WTC11 (cell line): ENCODE measurements at regions not wholly inside any gene's neighbourhood (a gene's known extent, or its start where the extent isn't known, plus 50 kb on each side); places are given as distances from the start of the nearest gene placed in this dataset.

ENCODE experiments used
- ATAC-seq: fragments of 200-7000 bp; cut with Tn5 transposase; 2 replicates; pipeline ENCODE4 v1.10.0; 2021; ENCODE audit warnings: mild to moderate bottlenecking, moderate library complexity
- CTCF ChIA-PET: fragments of 300-600 bp; sonication (Branson Sonifier 250); formaldehyde crosslinking; loops from one replicate; lab custom pipeline; 2021; ENCODE audit warnings: antibody characterized with exemption; lab: Charles Lee
- POLR2A ChIA-PET: fragments of 350-600 bp; sonication (Branson Sonifier 250); formaldehyde crosslinking; loops from one replicate; lab custom pipeline; 2021; ENCODE audit warnings: antibody characterized with exemption; lab: Charles Lee
- DNase-seq: peaks from one replicate; pipeline ENCODE4 v3.0.0; 2021; ENCODE audit warnings: low spot score
- H3K27ac Mint-ChIP-seq: 2 replicates; pipeline ENCODE4 v1.8.0; 2021; ENCODE audit warnings: mixed read lengths
- H3K27me3 Mint-ChIP-seq: 2 replicates; pipeline ENCODE4 v1.8.0; 2021; ENCODE audit warnings: low read depth, mild to moderate bottlenecking, moderate library complexity, mixed read lengths
- H3K36me3 Mint-ChIP-seq: 2 replicates; pipeline ENCODE4 v1.8.0; 2021; ENCODE audit warnings: mixed read lengths
- H3K4me1 Mint-ChIP-seq: 2 replicates; pipeline ENCODE4 v1.8.0; 2022; ENCODE audit warnings: mixed read lengths
- H3K4me3 Mint-ChIP-seq: 2 replicates; pipeline ENCODE4 v1.8.0; 2021; ENCODE audit warnings: mild to moderate bottlenecking, moderate library complexity, mixed read lengths
- H3K9me3 Mint-ChIP-seq: 2 replicates; pipeline ENCODE4 v1.8.0; 2021; ENCODE audit warnings: mixed read lengths
- ATF1 ChIP-seq: sonication (generic); formaldehyde crosslinking; IDR thresholded peaks from 2 replicates; pipeline ENCODE4 v1.8.1; 2023; ENCODE audit warnings: mild to moderate bottlenecking, moderate library complexity, missing genetic modification reagents
- ESRRA ChIP-seq: sonication (generic); formaldehyde crosslinking; IDR thresholded peaks from 2 replicates; pipeline ENCODE4 v1.8.1; 2022; ENCODE audit warnings: mild to moderate bottlenecking, missing genetic modification reagents, borderline replicate concordance
- ETV6 ChIP-seq: sonication (generic); formaldehyde crosslinking; IDR thresholded peaks from 2 replicates; pipeline ENCODE4 v1.8.1; 2022; ENCODE audit warnings: mild to moderate bottlenecking, missing genetic modification reagents
- NR1H2 ChIP-seq: sonication (generic); formaldehyde crosslinking; IDR thresholded peaks from 2 replicates; pipeline ENCODE4 v1.9.0; 2021; ENCODE audit warnings: mild to moderate bottlenecking, moderate library complexity, missing genetic modification reagents
- SOX15 ChIP-seq: fragments of 250-450 bp; sonication (Bioruptor Pico); IDR thresholded peaks from 2 replicates; pipeline ENCODE4 v1.9.0; 2021; ENCODE audit warnings: mild to moderate bottlenecking
- TCF7 ChIP-seq: sonication (generic); formaldehyde crosslinking; IDR thresholded peaks from 2 replicates; pipeline ENCODE4 v1.8.0; 2022; ENCODE audit warnings: mild to moderate bottlenecking, low read depth, missing genetic modification reagents, moderate library complexity
- ZNF138 ChIP-seq: sonication (generic); formaldehyde crosslinking; conservative IDR thresholded peaks from 2 replicates; pipeline ENCODE4 v1.8.1; 2022; ENCODE audit warnings: mild to moderate bottlenecking, moderate library complexity, missing genetic modification reagents
- ZNF263 ChIP-seq: sonication (generic); formaldehyde crosslinking; IDR thresholded peaks from 2 replicates; pipeline ENCODE4 v1.8.1; 2022; ENCODE audit warnings: low read depth, mild to moderate bottlenecking, moderate library complexity, missing genetic modification reagents
- ZNF396 ChIP-seq: fragments of 250-450 bp; sonication (Bioruptor Pico); IDR thresholded peaks from 2 replicates; pipeline ENCODE4 v1.8.0; 2021; ENCODE audit warnings: mild to moderate bottlenecking, moderate library complexity, borderline replicate concordance
- ZNF423 ChIP-seq: fragments of 250-450 bp; sonication (Bioruptor Pico); IDR thresholded peaks from 2 replicates; pipeline ENCODE4 v2.1.2; 2022; ENCODE audit warnings: mild to moderate bottlenecking, moderate library complexity
- TF ChIP-seq, protein P1 (sequence below): fragments of 250-450 bp; sonication (Bioruptor Pico); conservative IDR thresholded peaks from 2 replicates; pipeline ENCODE4 v1.9.0; 2021; ENCODE audit warnings: mild to moderate bottlenecking
- TF ChIP-seq, protein P2 (sequence below): sonication (generic); formaldehyde crosslinking; IDR thresholded peaks from 2 replicates; pipeline ENCODE4 v1.8.1; 2022; ENCODE audit warnings: low read depth, mild to moderate bottlenecking, moderate library complexity, missing genetic modification reagents, borderline replicate concordance
- TF ChIP-seq, protein P3 (sequence below): sonication (generic); formaldehyde crosslinking; IDR thresholded peaks from 2 replicates; pipeline ENCODE4 v1.8.1; 2023; ENCODE audit warnings: mild to moderate bottlenecking, missing genetic modification reagents, borderline replicate concordance
- TF ChIP-seq, protein P4 (sequence below): sonication (generic); formaldehyde crosslinking; IDR thresholded peaks from 2 replicates; pipeline ENCODE4 v1.8.1; 2023; ENCODE audit warnings: mild to moderate bottlenecking, missing genetic modification reagents
- TF ChIP-seq, protein P5 (sequence below): sonication (generic); formaldehyde crosslinking; IDR thresholded peaks from 2 replicates; pipeline ENCODE4 v1.8.0; 2022; ENCODE audit warnings: mild to moderate bottlenecking, missing genetic modification reagents

DNA sequence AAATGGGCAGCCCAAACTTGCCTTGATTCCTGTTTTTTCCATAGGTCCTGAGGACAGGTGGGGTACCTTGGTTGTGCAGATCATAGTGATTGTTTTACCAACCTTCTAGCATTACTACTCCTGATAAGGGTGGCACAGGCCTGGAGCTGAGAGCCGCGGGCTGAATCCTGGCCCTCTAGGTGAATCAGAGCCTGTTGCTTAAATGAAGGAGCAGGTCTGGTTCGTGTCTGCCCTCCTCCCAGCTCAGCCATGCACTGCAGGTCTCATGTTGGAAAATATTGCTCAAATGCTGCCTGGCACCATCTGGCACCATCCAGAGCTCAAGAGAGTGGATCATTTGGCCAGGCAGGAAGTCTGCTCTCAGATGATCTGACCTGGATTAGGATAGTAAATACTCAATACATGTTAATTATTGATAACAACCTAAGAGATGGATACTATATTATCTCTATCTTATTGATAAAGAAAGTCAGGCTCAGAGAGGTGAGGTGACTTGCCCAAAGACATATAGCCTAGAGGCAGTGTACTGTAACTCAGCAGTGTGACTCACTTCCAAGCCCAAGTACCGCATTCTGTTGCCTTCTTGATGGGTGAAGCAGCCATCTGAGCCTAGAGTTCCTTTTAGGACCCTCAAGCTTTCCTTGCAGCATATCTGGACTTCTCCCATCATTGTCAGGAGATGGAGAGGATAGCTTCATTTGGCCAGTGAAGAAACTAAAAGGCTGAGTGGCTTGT lies 104.3 kb upstream of the PITX1 start (continued):
- TF ChIP-seq ZNF396 (CRISPR knock-in tag), result no peak
- TF ChIP-seq, protein P1, sequence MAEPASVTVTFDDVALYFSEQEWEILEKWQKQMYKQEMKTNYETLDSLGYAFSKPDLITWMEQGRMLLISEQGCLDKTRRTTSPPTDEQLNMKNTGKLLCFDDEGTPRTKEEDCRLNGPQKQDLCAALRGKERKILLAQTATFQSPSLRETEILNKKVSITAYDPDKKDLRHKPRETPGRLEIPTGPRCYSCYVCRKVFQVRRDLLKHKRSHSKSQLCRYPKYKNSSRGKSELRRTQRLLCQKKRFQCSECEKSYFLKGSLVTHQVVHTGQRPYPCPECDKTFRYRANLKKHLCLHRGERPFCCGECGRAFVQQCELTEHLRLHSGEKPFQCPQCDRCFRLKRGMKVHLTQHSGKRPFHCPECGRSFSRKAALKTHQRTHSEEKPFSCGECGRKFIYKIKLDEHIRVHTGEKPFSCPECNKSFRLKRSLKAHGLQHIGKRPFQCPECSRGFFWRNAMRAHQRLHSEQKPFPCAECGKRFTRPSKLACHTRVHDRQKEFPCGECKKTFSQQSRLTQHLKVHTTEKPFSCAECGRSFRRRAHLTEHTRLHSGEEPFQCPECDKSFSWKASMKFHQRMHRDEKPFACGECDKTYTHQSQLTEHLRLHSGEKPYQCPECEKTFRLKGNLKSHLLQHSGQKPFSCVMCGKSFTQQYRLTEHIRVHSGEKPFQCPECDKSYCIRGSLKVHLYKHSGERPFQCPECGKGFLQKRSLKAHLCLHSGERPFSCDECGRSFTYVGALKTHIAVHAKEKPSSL, result no peak
- TF ChIP-seq ESRRA, result no peak
- TF ChIP-seq, protein P2, sequence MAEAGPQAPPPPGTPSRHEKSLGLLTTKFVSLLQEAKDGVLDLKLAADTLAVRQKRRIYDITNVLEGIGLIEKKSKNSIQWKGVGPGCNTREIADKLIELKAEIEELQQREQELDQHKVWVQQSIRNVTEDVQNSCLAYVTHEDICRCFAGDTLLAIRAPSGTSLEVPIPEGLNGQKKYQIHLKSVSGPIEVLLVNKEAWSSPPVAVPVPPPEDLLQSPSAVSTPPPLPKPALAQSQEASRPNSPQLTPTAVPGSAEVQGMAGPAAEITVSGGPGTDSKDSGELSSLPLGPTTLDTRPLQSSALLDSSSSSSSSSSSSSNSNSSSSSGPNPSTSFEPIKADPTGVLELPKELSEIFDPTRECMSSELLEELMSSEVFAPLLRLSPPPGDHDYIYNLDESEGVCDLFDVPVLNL (CRISPR knock-in tag), result no peak
- TF ChIP-seq ZNF423, result no peak

DNA sequence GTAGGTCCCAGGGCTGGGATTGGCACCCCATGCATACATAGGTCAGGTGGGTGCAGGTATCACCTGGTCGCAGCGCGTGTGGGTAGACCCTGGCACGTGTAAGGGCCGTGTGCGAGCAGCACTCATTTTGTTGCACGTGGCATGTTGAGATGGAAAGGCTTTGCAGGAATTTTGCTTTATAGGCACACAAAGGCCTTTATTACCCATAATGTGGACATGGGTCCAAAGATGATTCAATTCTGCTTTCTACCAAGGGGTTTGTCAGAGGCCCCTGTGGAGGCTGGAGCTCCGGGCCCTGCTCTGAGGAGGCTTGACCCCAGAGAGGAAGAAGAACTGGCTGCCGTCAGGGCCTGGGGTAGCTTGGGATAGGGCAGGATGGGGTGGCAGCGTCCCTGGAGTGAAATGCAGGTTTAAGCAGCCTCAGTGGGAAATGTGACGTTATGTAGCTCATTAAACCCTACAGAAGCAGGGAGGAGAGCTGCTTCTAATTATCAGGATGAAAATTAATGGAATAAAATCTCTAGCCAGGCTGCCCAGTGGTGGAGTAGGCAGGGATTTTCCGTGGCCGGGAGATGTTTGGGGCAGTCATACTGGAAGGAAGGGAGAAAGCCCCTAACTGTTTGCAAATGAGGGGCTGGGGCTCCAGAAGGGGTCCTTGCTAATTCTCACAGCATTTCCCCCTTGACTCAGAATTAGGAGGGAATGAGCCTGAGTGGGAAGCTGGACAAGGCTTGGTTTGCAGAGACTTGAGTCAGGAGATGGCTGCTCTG lies 103.3 kb upstream of the PITX1 start:
- Mint-ChIP-seq H3K4me1 (0 out of 2 replicates have a peak, but pooled peaks cover 2% of the 10 kb centered on the region), H3K4me3 (no peak overlapping the region), H3K27me3 (no peaks in the 10 kb centered on the region), H3K27ac (no peak overlapping the region), H3K9me3 (no peaks in the 10 kb centered on the region), H3K36me3 (no peaks in the 10 kb centered on the region)
- DNase-seq (no peak), ATAC-seq (no peak)
- ChIA-PET POLR2A (no interaction called here), CTCF (no interaction called here)
- no peak for TF ChIP-seq ETV6 (CRISPR knock-in tag)

DNA sequence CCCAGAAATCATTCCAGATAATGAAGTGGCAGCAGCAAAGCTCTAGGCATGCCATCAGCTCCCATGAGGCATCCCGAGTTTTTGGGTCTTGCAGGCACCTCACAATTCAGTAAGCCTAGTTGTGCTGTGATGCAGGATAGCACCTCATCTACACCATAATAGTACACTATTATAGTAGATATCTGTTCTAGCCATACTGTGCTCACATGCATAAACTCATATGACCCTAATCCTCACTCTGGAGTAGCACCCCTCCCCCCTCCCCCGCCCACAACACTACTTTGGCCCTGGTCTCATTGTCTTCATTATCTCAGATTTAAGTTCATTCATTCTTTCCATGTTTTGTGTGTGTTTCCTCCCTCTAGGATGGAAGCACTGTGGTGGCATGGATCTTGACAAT lies 102.5 kb upstream of the PITX1 start:
- no peaks in the 10 kb centered on the region for H3K27me3 Mint-ChIP-seq
- no peak overlapping the region for H3K27ac Mint-ChIP-seq
- no peak overlapping the region for H3K4me3 Mint-ChIP-seq
- H3K4me1 Mint-ChIP-seq, result 0 out of 2 replicates have a peak, but pooled peaks cover 2% of the 10 kb centered on the region
- CTCF ChIA-PET, result no interaction called here
- H3K9me3 Mint-ChIP-seq, result no peaks in the 10 kb centered on the region
- POLR2A ChIA-PET, result no interaction called here
- no peak for TF ChIP-seq ZNF138
- TF ChIP-seq ZNF263, result no peak
- no peak for TF ChIP-seq NR1H2 (CRISPR knock-in tag)
- TF ChIP-seq, protein P3, sequence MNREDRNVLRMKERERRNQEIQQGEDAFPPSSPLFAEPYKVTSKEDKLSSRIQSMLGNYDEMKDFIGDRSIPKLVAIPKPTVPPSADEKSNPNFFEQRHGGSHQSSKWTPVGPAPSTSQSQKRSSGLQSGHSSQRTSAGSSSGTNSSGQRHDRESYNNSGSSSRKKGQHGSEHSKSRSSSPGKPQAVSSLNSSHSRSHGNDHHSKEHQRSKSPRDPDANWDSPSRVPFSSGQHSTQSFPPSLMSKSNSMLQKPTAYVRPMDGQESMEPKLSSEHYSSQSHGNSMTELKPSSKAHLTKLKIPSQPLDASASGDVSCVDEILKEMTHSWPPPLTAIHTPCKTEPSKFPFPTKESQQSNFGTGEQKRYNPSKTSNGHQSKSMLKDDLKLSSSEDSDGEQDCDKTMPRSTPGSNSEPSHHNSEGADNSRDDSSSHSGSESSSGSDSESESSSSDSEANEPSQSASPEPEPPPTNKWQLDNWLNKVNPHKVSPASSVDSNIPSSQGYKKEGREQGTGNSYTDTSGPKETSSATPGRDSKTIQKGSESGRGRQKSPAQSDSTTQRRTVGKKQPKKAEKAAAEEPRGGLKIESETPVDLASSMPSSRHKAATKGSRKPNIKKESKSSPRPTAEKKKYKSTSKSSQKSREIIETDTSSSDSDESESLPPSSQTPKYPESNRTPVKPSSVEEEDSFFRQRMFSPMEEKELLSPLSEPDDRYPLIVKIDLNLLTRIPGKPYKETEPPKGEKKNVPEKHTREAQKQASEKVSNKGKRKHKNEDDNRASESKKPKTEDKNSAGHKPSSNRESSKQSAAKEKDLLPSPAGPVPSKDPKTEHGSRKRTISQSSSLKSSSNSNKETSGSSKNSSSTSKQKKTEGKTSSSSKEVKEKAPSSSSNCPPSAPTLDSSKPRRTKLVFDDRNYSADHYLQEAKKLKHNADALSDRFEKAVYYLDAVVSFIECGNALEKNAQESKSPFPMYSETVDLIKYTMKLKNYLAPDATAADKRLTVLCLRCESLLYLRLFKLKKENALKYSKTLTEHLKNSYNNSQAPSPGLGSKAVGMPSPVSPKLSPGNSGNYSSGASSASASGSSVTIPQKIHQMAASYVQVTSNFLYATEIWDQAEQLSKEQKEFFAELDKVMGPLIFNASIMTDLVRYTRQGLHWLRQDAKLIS, result no peak
- TF ChIP-seq TCF7 (CRISPR knock-in tag), result no peak
- no peak for TF ChIP-seq SOX15 (CRISPR knock-in tag)
- TF ChIP-seq, protein P4, sequence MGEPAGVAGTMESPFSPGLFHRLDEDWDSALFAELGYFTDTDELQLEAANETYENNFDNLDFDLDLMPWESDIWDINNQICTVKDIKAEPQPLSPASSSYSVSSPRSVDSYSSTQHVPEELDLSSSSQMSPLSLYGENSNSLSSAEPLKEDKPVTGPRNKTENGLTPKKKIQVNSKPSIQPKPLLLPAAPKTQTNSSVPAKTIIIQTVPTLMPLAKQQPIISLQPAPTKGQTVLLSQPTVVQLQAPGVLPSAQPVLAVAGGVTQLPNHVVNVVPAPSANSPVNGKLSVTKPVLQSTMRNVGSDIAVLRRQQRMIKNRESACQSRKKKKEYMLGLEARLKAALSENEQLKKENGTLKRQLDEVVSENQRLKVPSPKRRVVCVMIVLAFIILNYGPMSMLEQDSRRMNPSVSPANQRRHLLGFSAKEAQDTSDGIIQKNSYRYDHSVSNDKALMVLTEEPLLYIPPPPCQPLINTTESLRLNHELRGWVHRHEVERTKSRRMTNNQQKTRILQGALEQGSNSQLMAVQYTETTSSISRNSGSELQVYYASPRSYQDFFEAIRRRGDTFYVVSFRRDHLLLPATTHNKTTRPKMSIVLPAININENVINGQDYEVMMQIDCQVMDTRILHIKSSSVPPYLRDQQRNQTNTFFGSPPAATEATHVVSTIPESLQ, result no peak
- TF ChIP-seq, protein P5, sequence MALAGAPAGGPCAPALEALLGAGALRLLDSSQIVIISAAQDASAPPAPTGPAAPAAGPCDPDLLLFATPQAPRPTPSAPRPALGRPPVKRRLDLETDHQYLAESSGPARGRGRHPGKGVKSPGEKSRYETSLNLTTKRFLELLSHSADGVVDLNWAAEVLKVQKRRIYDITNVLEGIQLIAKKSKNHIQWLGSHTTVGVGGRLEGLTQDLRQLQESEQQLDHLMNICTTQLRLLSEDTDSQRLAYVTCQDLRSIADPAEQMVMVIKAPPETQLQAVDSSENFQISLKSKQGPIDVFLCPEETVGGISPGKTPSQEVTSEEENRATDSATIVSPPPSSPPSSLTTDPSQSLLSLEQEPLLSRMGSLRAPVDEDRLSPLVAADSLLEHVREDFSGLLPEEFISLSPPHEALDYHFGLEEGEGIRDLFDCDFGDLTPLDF (CRISPR knock-in tag), result no peak
- TF ChIP-seq, protein P1, result no peak
- TF ChIP-seq ATF1 (CRISPR knock-in tag), result no peak
- TF ChIP-seq, all 79 proteins: peak for 0
- ATAC-seq, result no peak
- no peaks in the 10 kb centered on the region for H3K36me3 Mint-ChIP-seq
- DNase-seq, result no peak
